HG02885 (cell line): ENCODE measurements at regions not wholly inside any gene's neighbourhood (a gene's known extent, or its start where the extent isn't known, plus 50 kb on each side); places are given as distances from the start of the nearest gene placed in this dataset.

ENCODE experiments used
- ATAC-seq: cut with Tn5 transposase; IDR thresholded peaks from one replicate; pipeline ENCODE4 v1.9.1; 2021; ENCODE audit warnings: mild to moderate bottlenecking; ENCODE audit not compliant: unreplicated experiment, poor library complexity

- ATAC-seq = no peak
Measured at GRCh38 chr10:36271627-36272340, 629.7 kb upstream of the FZD8 start.

- no peak for ATAC-seq
Measured at GRCh38 chr10:36269222-36269621, 627.1 kb upstream of the FZD8 start.

GRCh38 chr10:36266923-36267322 is 624.8 kb upstream of the FZD8 start:
- ATAC-seq = no peak

- ATAC-seq = no peak
Measured at GRCh38 chr10:36265741-36266140, 623.6 kb upstream of the FZD8 start.

- no peak for ATAC-seq
Measured at GRCh38 chr10:36263871-36264270, 621.8 kb upstream of the FZD8 start.

- ATAC-seq = no peak
Measured at GRCh38 chr10:36256948-36257356, 614.9 kb upstream of the FZD8 start.

- ATAC-seq = no peak
Measured at GRCh38 chr10:36256166-36256565, 614.1 kb upstream of the FZD8 start.

GRCh38 chr10:36254199-36254598 is 612.1 kb upstream of the FZD8 start:
- no peak for ATAC-seq

- no peak for ATAC-seq
Measured at GRCh38 chr10:36253731-36254130, 611.6 kb upstream of the FZD8 start.

- ATAC-seq = no peak
Measured at GRCh38 chr10:36251068-36251467, 609.0 kb upstream of the FZD8 start.

- ATAC-seq = no peak
Measured at GRCh38 chr10:36248304-36248981, 606.3 kb upstream of the FZD8 start.

GRCh38 chr10:36247478-36247877 is 605.4 kb upstream of the FZD8 start:
- ATAC-seq = no peak

- ATAC-seq = no peak
Measured at GRCh38 chr10:36236931-36237330, 594.8 kb upstream of the FZD8 start.

- ATAC-seq = no peak
Measured at GRCh38 chr10:36236341-36236740, 594.2 kb upstream of the FZD8 start.

- ATAC-seq = no peak
Measured at GRCh38 chr10:36232935-36233334, 590.8 kb upstream of the FZD8 start.

GRCh38 chr10:36224431-36224985 is 582.4 kb upstream of the FZD8 start:
- no peak for ATAC-seq

- ATAC-seq = no peak
Measured at GRCh38 chr10:36221101-36221500, 579.0 kb upstream of the FZD8 start.

GRCh38 chr10:36220151-36220550 is 578.1 kb upstream of the FZD8 start:
- ATAC-seq = no peak

GRCh38 chr10:36211856-36212255 is 569.8 kb upstream of the FZD8 start:
- ATAC-seq = no peak

- ATAC-seq = no peak
Measured at GRCh38 chr10:36209480-36209879, 567.4 kb upstream of the FZD8 start.

GRCh38 chr10:36202881-36203280 is 560.8 kb upstream of the FZD8 start:
- ATAC-seq = no peak

GRCh38 chr10:36200577-36200976 is 558.5 kb upstream of the FZD8 start:
- no peak for ATAC-seq
